Adrenal gland (tissue), 5 donors: ENCODE measurements at regions not wholly inside any gene's neighbourhood (a gene's known extent, or its start where the extent isn't known, plus 50 kb on each side); places are given as distances from the start of the nearest gene placed in this dataset.

Experiments used
- POLR2A ChIP-seq, 2 donors: fragments of 450-650 bp; IDR thresholded peaks; one replicate each; pipeline ENCODE4 v1.6.1; 2017; ENCODE audit warnings: antibody characterized with exemption in 2 of 2, mild to moderate bottlenecking in 2 of 2, moderate library complexity in 1 of 2
- TF ChIP-seq, protein P1 (sequence below), 6 experiments: fragments of 450-650 bp in 4 of 6; fragments of 200-600 bp in 2 of 6; sonication (generic) in 1 of 6; IDR thresholded peaks; 1 replicate in 5 of 6; 2 replicates in 1 of 6; pipeline versions ENCODE4 v1.5.1 to v1.8.0; 2016 to 2021; ENCODE audit warnings: antibody characterized with exemption in 6 of 6, mild to moderate bottlenecking in 2 of 6, moderate library complexity in 1 of 6
- donor health status: DM: no; HTN: no; CAD: no.

DNA sequence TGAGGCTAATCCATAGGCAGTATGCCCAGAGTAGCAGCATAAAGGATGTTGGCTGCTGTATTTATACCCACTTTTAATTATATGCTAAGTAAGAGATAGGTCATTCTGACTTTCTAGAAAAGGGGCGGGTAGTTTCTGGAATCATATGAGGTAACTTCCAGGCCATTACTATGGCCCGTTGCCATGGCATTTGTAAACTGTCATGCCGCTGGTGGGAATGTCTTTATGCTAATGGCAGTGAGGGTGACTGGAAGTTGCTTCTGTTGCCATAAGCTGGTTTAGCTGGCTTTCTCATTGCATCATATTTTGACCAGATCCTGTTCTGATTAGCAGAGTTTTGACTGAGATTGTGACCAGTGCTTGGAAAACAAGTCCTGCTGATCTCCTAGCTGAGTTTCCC is 929.6 kb upstream of the CDH8 start:
- TF ChIP-seq, protein P1, sequence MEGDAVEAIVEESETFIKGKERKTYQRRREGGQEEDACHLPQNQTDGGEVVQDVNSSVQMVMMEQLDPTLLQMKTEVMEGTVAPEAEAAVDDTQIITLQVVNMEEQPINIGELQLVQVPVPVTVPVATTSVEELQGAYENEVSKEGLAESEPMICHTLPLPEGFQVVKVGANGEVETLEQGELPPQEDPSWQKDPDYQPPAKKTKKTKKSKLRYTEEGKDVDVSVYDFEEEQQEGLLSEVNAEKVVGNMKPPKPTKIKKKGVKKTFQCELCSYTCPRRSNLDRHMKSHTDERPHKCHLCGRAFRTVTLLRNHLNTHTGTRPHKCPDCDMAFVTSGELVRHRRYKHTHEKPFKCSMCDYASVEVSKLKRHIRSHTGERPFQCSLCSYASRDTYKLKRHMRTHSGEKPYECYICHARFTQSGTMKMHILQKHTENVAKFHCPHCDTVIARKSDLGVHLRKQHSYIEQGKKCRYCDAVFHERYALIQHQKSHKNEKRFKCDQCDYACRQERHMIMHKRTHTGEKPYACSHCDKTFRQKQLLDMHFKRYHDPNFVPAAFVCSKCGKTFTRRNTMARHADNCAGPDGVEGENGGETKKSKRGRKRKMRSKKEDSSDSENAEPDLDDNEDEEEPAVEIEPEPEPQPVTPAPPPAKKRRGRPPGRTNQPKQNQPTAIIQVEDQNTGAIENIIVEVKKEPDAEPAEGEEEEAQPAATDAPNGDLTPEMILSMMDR (IDR thresholded peaks at IDR 0.05): no peak
- TF ChIP-seq POLR2A (IDR thresholded peaks at IDR 0.05): no peak
